AG04449 (cell line): ENCODE measurements at regions not wholly inside any gene's neighbourhood (a gene's known extent, or its start where the extent isn't known, plus 50 kb on each side); places are given as distances from the start of the nearest gene placed in this dataset.

Experiments used
- CTCF ChIA-PET: fragments of 350-600 bp; formaldehyde crosslinking; extraction: SDS; loops from one replicate; lab custom pipeline; 2021; ENCODE audit warnings: antibody characterized with exemption; lab: Yijun Ruan, JAX
- POLR2A ChIA-PET: fragments of 400-600, 350-600 bp; formaldehyde crosslinking; extraction: SDS; loops from one replicate; lab custom pipeline; 2020; ENCODE audit warnings: antibody characterized with exemption, inconsistent platforms; lab: Yijun Ruan, JAX
- DNase-seq: peaks from one replicate; pipeline ENCODE4 v3.0.0-alpha.2; 2010; ENCODE audit warnings: low read depth, low spot score
- H3K4me3 ChIP-seq: 2 replicates; pipeline ENCODE4 v1.5.1; 2011; ENCODE audit warnings: low read depth, mild to moderate bottlenecking, control low read depth, low read length
- CTCF ChIP-seq: IDR thresholded peaks from one replicate; pipeline ENCODE4 v1.5.1; 2011; ENCODE audit warnings: mild to moderate bottlenecking, moderate library complexity, low read length, control low read depth, inconsistent platforms; ENCODE audit not compliant: insufficient read depth; ENCODE audit errors: missing control alignments

GRCh38 chr2:37555457-37555856 lies 116.0 kb downstream of the CDC42EP3 start:
- TF ChIP-seq CTCF = no peak
- no peak overlapping the region for H3K4me3 ChIP-seq
- ChIA-PET CTCF (no interaction called here), POLR2A (no interaction called here)
- no peak for DNase-seq

- CTCF ChIA-PET = interaction anchor here (1.5 kb wide), 1 partner anchor 11 kb away, joined by 4 read pairs; no protein-coding TSS in a partner anchor
- H3K4me3 ChIP-seq = no peak overlapping the region
- TF ChIP-seq CTCF = no peak
- POLR2A ChIA-PET = no interaction called here
- no peak for DNase-seq
Observed at GRCh38 chr2:37556256-37556655, 115.2 kb downstream of the CDC42EP3 start.

- POLR2A ChIA-PET = no interaction called here
- no peak overlapping the region for H3K4me3 ChIP-seq
Observed at GRCh38 chr2:37558623-37559022, 112.8 kb downstream of the CDC42EP3 start.

GRCh38 chr2:37560241-37560848 lies 111.1 kb downstream of the CDC42EP3 start:
- no peak for TF ChIP-seq CTCF
- ChIA-PET POLR2A (no interaction called here), CTCF (no interaction called here)
- no peak for DNase-seq
- no peak overlapping the region for H3K4me3 ChIP-seq

More at GRCh38 chr2:37558623-37559022, 112.8 kb downstream of the CDC42EP3 start:
- CTCF ChIA-PET = interaction anchor here (1.2 to 1.7 kb wide), 2 partner anchors 20 to 319 kb away, joined by 4 read pairs; no protein-coding TSS in a partner anchor
- no peak for DNase-seq
- TF ChIP-seq CTCF = no peak

GRCh38 chr2:37560863-37561614 lies 110.4 kb downstream of the CDC42EP3 start:
- DNase-seq = no peak
- POLR2A ChIA-PET = interaction anchor here (1.8 kb wide), 1 partner anchor 81 kb away, joined by 3 read pairs; no protein-coding TSS in a partner anchor
- H3K4me3 ChIP-seq = no peak overlapping the region
- CTCF ChIA-PET = interaction anchor here (1.5 to 2.4 kb wide), 2 partner anchors 271 to 316 kb away, joined by 3 to 9 read pairs; no protein-coding TSS in a partner anchor
- TF ChIP-seq CTCF = no peak
